Gastrocnemius medialis (tissue), 4 donors: ENCODE measurements at regions not wholly inside any gene's neighbourhood (a gene's known extent, or its start where the extent isn't known, plus 50 kb on each side); places are given as distances from the start of the nearest gene placed in this dataset.

Source experiments
- ATAC-seq, 2 donors: fragments of 150-250 bp; one replicate each; pipeline ENCODE4 v1.9.1; 2016
- DNase-seq, 2 donors: peaks; one replicate each; pipeline ENCODE4 v3.0.0-alpha.2; 2019
- H3K27ac ChIP-seq, 4 donors: fragments of 200-600 bp; sonication (generic); 1 replicate in 1 of 4; 2 replicates in 3 of 4; pipeline ENCODE4 v1.5.1; 2016 to 2018; ENCODE audit warnings: mild to moderate bottlenecking in 2 of 4, moderate library complexity in 1 of 4
- H3K27me3 ChIP-seq, 3 donors: fragments of 200-600 bp; sonication (generic) in 2 of 3; 1 replicate in 1 of 3; 2 replicates in 2 of 3; pipeline versions ENCODE4 v1.5.1 to v1.6.0; 2016 to 2019; ENCODE audit warnings: mild to moderate bottlenecking in 1 of 3, moderate library complexity in 1 of 3
- H3K36me3 ChIP-seq, 2 donors: fragments of 200-600 bp; sonication (generic) in 1 of 2; one replicate each; pipeline ENCODE4 v1.5.1; 2017 to 2018
- H3K4me1 ChIP-seq, 2 donors: fragments of 200-600 bp; sonication (generic) in 1 of 2; one replicate each; pipeline ENCODE4 v1.5.1; 2016 to 2017; ENCODE audit warnings: mild to moderate bottlenecking in 2 of 2
- H3K4me3 ChIP-seq, 4 donors: fragments of 200-600 bp; sonication (generic) in 3 of 4; 1 replicate in 1 of 4; 2 replicates in 3 of 4; pipeline ENCODE4 v1.5.1; 2016 to 2019; ENCODE audit warnings: mild to moderate bottlenecking in 2 of 4
- H3K9me3 ChIP-seq, 3 donors: fragments of 200-600 bp; sonication (generic) in 2 of 3; 1 replicate in 1 of 3; 2 replicates in 2 of 3; pipeline ENCODE4 v1.5.1; 2016 to 2019
- CTCF ChIP-seq, 5 experiments: fragments of 450-650 bp in 3 of 5; fragments of 200-600 bp in 2 of 5; sonication (generic) in 2 of 5; IDR thresholded peaks in 4 of 5; conservative IDR thresholded peaks in 1 of 5; 1 replicate in 4 of 5; 2 replicates in 1 of 5; pipeline ENCODE4 v1.5.1; 2016 to 2019; ENCODE audit warnings: antibody characterized with exemption in 5 of 5, mild to moderate bottlenecking in 3 of 5, moderate library complexity in 3 of 5
- POLR2A ChIP-seq, 2 donors: fragments of 450-650 bp; IDR thresholded peaks; one replicate each; pipeline ENCODE4 v1.6.1; 2017; ENCODE audit warnings: antibody characterized with exemption in 2 of 2, mild to moderate bottlenecking in 2 of 2, moderate library complexity in 2 of 2
- in situ Hi-C, 4 donors: fragments of 200-750 bp; cut with MboI; loops; one replicate each; pipeline versions ENCODE4 v1.15.0 to v1.8.0; 2017; ENCODE audit warnings: low sequenced_read_pairs in 4 of 4
- intact Hi-C: fragments of 100-400 bp; cut with DNase I; formaldehyde crosslinking; loops from one replicate; pipeline ENCODE4 v1.15.1; 2023; ENCODE audit warnings: low total_unique reads

GRCh38 chr1:78231894-78232293, 186.1 kb downstream of the GIPC2 start:
- H3K27ac ChIP-seq, result no peak overlapping the region
- ATAC-seq, result no peak
- TF ChIP-seq CTCF (IDR thresholded peaks at IDR 0.05 in 4 of 5, conservative IDR thresholded peaks at IDR 0.05 in 1 of 5) (no peak), POLR2A (IDR thresholded peaks at IDR 0.05) (no peak)
- no peaks in the 10 kb centered on the region for H3K27me3 ChIP-seq
- no peak for DNase-seq
- in situ Hi-C loops, result no loop called here
- no peaks in the 10 kb centered on the region for H3K36me3 ChIP-seq
- H3K9me3 ChIP-seq, result no peaks in the 10 kb centered on the region
- no peak overlapping the region for H3K4me3 ChIP-seq
- intact Hi-C loops, result no loop called here
- H3K4me1 ChIP-seq, result peaks cover 0 to 2% of the 10 kb centered on the region in 2 donors

- TF ChIP-seq POLR2A (IDR thresholded peaks at IDR 0.05) (no peak), CTCF (IDR thresholded peaks at IDR 0.05 in 4 of 5, conservative IDR thresholded peaks at IDR 0.05 in 1 of 5) (no peak)
- in situ Hi-C loops (no loop called here), intact Hi-C loops (no loop called here)
- Histone ChIP-seq H3K36me3 (no peaks in the 10 kb centered on the region), H3K27ac (no peak overlapping the region), H3K4me1 (peaks cover 0 to 2% of the 10 kb centered on the region in 2 donors), H3K9me3 (no peaks in the 10 kb centered on the region), H3K4me3 (no peak overlapping the region), H3K27me3 (no peaks in the 10 kb centered on the region)
- ATAC-seq (no peak), DNase-seq (no peak)
Measured at GRCh38 chr1:78232630-78233029, 186.9 kb downstream of the GIPC2 start.

- DNase-seq, result no peak
- Histone ChIP-seq H3K4me1 (peaks cover 0 to 2% of the 10 kb centered on the region in 2 donors), H3K4me3 (no peak overlapping the region), H3K27ac (no peak overlapping the region), H3K9me3 (no peaks in the 10 kb centered on the region), H3K36me3 (no peaks in the 10 kb centered on the region), H3K27me3 (no peaks in the 10 kb centered on the region)
- intact Hi-C loops (no loop called here), in situ Hi-C loops (no loop called here)
- ATAC-seq, result no peak
- TF ChIP-seq CTCF (IDR thresholded peaks at IDR 0.05 in 4 of 5, conservative IDR thresholded peaks at IDR 0.05 in 1 of 5) (no peak), POLR2A (IDR thresholded peaks at IDR 0.05) (no peak)
Measured at GRCh38 chr1:78234496-78234895, 188.7 kb downstream of the GIPC2 start.

GRCh38 chr1:78236716-78237115, 190.9 kb downstream of the GIPC2 start:
- Histone ChIP-seq H3K36me3 (no peaks in the 10 kb centered on the region), H3K4me1 (no peaks in the 10 kb centered on the region), H3K9me3 (no peaks in the 10 kb centered on the region), H3K27ac (no peak overlapping the region), H3K4me3 (no peak overlapping the region), H3K27me3 (no peaks in the 10 kb centered on the region)
- intact Hi-C loops (no loop called here), in situ Hi-C loops (no loop called here)
- TF ChIP-seq POLR2A (IDR thresholded peaks at IDR 0.05), result no peak
- TF ChIP-seq CTCF (IDR thresholded peaks at IDR 0.05 in 4 of 5, conservative IDR thresholded peaks at IDR 0.05 in 1 of 5), result no peak
- ATAC-seq, result no peak
- DNase-seq, result no peak

- H3K27ac ChIP-seq, result no peak overlapping the region
- H3K4me1 ChIP-seq, result no peaks in the 10 kb centered on the region
- TF ChIP-seq POLR2A (IDR thresholded peaks at IDR 0.05) (no peak), CTCF (IDR thresholded peaks at IDR 0.05 in 4 of 5, conservative IDR thresholded peaks at IDR 0.05 in 1 of 5) (no peak)
- H3K27me3 ChIP-seq, result no peaks in the 10 kb centered on the region
- intact Hi-C loops, result no loop called here
- DNase-seq, result no peak
- no peaks in the 10 kb centered on the region for H3K9me3 ChIP-seq
- H3K36me3 ChIP-seq, result no peaks in the 10 kb centered on the region
- no peak overlapping the region for H3K4me3 ChIP-seq
- in situ Hi-C loops, result no loop called here
- no peak for ATAC-seq
Measured at GRCh38 chr1:78237364-78237916, 191.7 kb downstream of the GIPC2 start.
